Common myeloid progenitor, CD34-positive (primary cell): ENCODE measurements at regions not wholly inside any gene's neighbourhood (a gene's known extent, or its start where the extent isn't known, plus 50 kb on each side); places are given as distances from the start of the nearest gene placed in this dataset.

Source experiments
- CTCF ChIA-PET: fragments of 350-600 bp; sonication (Branson Sonifier 250); formaldehyde crosslinking; loops from one replicate; lab custom pipeline; 2021; ENCODE audit warnings: antibody characterized with exemption; lab: Charles Lee
- POLR2A ChIA-PET: fragments of 350-600 bp; sonication (Branson Sonifier 250); formaldehyde crosslinking; loops from one replicate; lab custom pipeline; 2021; ENCODE audit warnings: antibody characterized with exemption; lab: Charles Lee
- DNase-seq, 3 donors: peaks; one replicate each; pipeline versions ENCODE4 v3.0.0 to v3.0.0-alpha.2; 2013
- H3K27ac ChIP-seq, 2 experiments: 1 replicate in 1 of 2; 2 replicates in 1 of 2; pipeline ENCODE4 v1.7.0; 2013; ENCODE audit warnings: inconsistent platforms in 2 of 2, low read length in 2 of 2, mild to moderate bottlenecking in 2 of 2, low read depth in 1 of 2, moderate library complexity in 1 of 2; ENCODE audit not compliant: severe bottlenecking in 2 of 2, insufficient read depth in 1 of 2, poor library complexity in 1 of 2
- H3K27me3 ChIP-seq, 5 experiments: replicated peaks in 2 of 5; 1 replicate in 3 of 5; 2 replicates in 2 of 5; pipeline versions ENCODE4 v1.6.1 to v1.7.0; 2013; ENCODE audit warnings: low read length in 4 of 5, mild to moderate bottlenecking in 2 of 5, moderate library complexity in 2 of 5, inconsistent platforms in 1 of 5; ENCODE audit not compliant: insufficient read depth in 5 of 5, control insufficient read depth in 4 of 5
- H3K36me3 ChIP-seq, 4 experiments: 1 replicate in 2 of 4; 2 replicates in 2 of 4; pipeline versions ENCODE4 v1.6.1 to v1.7.0; 2013; ENCODE audit warnings: low read length in 3 of 4, control low read depth in 1 of 4, mild to moderate bottlenecking in 1 of 4; ENCODE audit not compliant: control insufficient read depth in 4 of 4, insufficient read depth in 4 of 4
- H3K4me1 ChIP-seq, 4 experiments: 1 replicate in 3 of 4; 2 replicates in 1 of 4; pipeline versions ENCODE4 v1.6.1 to v1.7.1; 2013; ENCODE audit warnings: low read length in 3 of 4, mild to moderate bottlenecking in 3 of 4, control low read depth in 1 of 4, inconsistent platforms in 1 of 4, moderate library complexity in 1 of 4; ENCODE audit not compliant: control insufficient read depth in 4 of 4, insufficient read depth in 4 of 4; ENCODE audit errors: control extremely low read depth in 1 of 4
- H3K4me3 ChIP-seq, 7 experiments: 1 replicate in 4 of 7; 2 replicates in 3 of 7; pipeline versions ENCODE4 v1.5.1 to v1.7.0; 2013; ENCODE audit warnings: mild to moderate bottlenecking in 7 of 7, low read length in 6 of 7, moderate library complexity in 6 of 7, inconsistent platforms in 2 of 7, low read depth in 2 of 7, control low read depth in 1 of 7; ENCODE audit not compliant: insufficient read depth in 4 of 7, control insufficient read depth in 1 of 7; ENCODE audit errors: extremely low read depth in 1 of 7
- H3K9me3 ChIP-seq, 5 experiments: 1 replicate in 4 of 5; 2 replicates in 1 of 5; pipeline versions ENCODE4 v1.6.1 to v1.7.1; 2013; ENCODE audit warnings: low read length in 4 of 5, mild to moderate bottlenecking in 2 of 5, inconsistent platforms in 1 of 5, low read depth in 1 of 5, moderate library complexity in 1 of 5; ENCODE audit not compliant: control insufficient read depth in 4 of 5, insufficient read depth in 2 of 5; ENCODE audit errors: control extremely low read depth in 1 of 5
- WGBS: methylation state at CpG from one replicate; pipeline ENCODE4 v1.1.5; 2013; ENCODE audit not compliant: insufficient coverage; 5-methylcytosine and 5-hydroxymethylcytosine counted together

DNA sequence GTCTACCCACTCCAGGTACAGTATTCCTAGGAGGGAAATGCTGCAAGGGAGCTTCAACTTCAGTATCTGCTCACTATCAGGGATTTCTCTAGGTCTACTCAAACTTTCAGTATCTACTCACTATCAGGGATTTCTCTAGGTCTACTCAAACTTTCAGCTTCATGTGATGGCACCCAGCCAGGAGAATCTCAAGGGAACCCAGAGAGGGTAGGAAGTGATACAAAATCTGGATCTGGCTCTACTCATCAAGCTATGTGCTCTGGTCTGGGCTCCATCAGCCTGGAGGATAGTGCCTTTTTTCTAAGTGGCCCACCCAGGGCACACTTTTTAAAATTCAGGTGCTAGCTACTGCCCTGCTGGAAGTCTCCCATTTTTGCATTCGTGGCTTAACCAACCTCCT lies 52.3 kb upstream of the FNDC3A start:
- CTCF ChIA-PET = interaction anchor here (1.1 to 1.2 kb wide), 2 partner anchors 23 to 93 kb away, joined by 3 read pairs; no protein-coding TSS in a partner anchor
- no peaks in the 10 kb centered on the region for H3K36me3 ChIP-seq
- H3K27me3 ChIP-seq = no peaks in the 10 kb centered on the region
- H3K4me1 ChIP-seq = peaks cover 0 to 2% (median 0%) of the 10 kb centered on the region in 4 experiments
- no CpG with 5 or more reads among the region's 1 CpG for WGBS
- no peak for DNase-seq
- POLR2A ChIA-PET = no interaction called here
- no peak overlapping the region for H3K4me3 ChIP-seq
- H3K9me3 ChIP-seq = peaks cover 0 to under 1% (median 0%) of the 10 kb centered on the region in 5 experiments
- no peak overlapping the region for H3K27ac ChIP-seq

- Histone ChIP-seq H3K4me3 (no peak overlapping the region), H3K27ac (no peak overlapping the region), H3K27me3 (no peaks in the 10 kb centered on the region), H3K4me1 (no peaks in the 10 kb centered on the region), H3K36me3 (no peaks in the 10 kb centered on the region), H3K9me3 (peaks cover 0 to 3% (median 0%) of the 10 kb centered on the region in 5 experiments)
- CTCF ChIA-PET = no interaction called here
- POLR2A ChIA-PET = no interaction called here
- 93% methylated on average over 2 of the region's 2 CpGs for WGBS
- DNase-seq = peak in 2 of 3 donors; percentile 19 to 30
Measured at GRCh38 chr13:48925001-48925400, 50.7 kb upstream of the FNDC3A start.
